Body of pancreas (tissue), 4 donors: ENCODE measurements at regions not wholly inside any gene's neighbourhood (a gene's known extent, or its start where the extent isn't known, plus 50 kb on each side); places are given as distances from the start of the nearest gene placed in this dataset.

ENCODE experiments used
- CTCF ChIP-seq, 7 experiments: fragments of 450-650 bp in 4 of 7; fragments of 200-600 bp in 3 of 7; sonication (generic) in 3 of 7; IDR thresholded peaks; one replicate each; pipeline ENCODE4 v1.5.1; 2016 to 2019; ENCODE audit warnings: antibody characterized with exemption in 7 of 7
- POLR2A ChIP-seq, 3 donors: fragments of 450-650 bp; IDR thresholded peaks; one replicate each; pipeline ENCODE4 v1.6.1; 2016; ENCODE audit warnings: antibody characterized with exemption in 3 of 3, mild to moderate bottlenecking in 2 of 3

GRCh38 chr15:31484986-31485385 is 158.4 kb downstream of the KLF13 start:
- TF ChIP-seq CTCF (IDR thresholded peaks at IDR 0.05), result no peak
- TF ChIP-seq POLR2A (IDR thresholded peaks at IDR 0.05), result no peak
